Loucy (cell line): ENCODE measurements at regions not wholly inside any gene's neighbourhood (a gene's known extent, or its start where the extent isn't known, plus 50 kb on each side); places are given as distances from the start of the nearest gene placed in this dataset.

Source experiments
- EZH2phosphoT487 ChIP-seq: fragments of 200-600 bp; IDR thresholded peaks from 2 replicates; pipeline ENCODE4 v1.6.1; 2018; ENCODE audit warnings: antibody characterized with exemption, mild to moderate bottlenecking, moderate library complexity, borderline replicate concordance
- TF ChIP-seq, protein P1 (sequence below): fragments of 200-600 bp; sonication (generic); conservative IDR thresholded peaks from 2 replicates; pipeline ENCODE4 v1.5.1; 2014; ENCODE audit warnings: mild to moderate bottlenecking, antibody characterized with exemption, low read length

DNA sequence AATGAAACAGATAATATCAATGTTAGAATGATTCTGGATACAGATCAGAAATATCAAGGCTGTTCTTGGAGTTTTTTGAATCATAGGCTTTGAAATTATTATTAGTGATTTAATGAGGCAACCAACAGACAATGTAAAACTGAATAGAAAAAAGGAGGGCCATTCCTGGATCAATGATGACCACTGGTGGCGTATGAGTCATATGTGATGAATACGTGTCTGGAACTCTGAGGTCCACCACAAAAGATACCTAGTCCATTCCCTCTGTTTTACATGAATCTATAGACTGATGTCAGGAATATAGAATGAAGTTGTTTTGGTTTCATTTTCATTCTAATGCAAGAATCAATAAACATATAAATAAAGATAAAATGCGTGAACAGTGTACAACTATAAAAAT, 78.3 kb upstream of the RTL1 start:
- TF ChIP-seq, protein P1, sequence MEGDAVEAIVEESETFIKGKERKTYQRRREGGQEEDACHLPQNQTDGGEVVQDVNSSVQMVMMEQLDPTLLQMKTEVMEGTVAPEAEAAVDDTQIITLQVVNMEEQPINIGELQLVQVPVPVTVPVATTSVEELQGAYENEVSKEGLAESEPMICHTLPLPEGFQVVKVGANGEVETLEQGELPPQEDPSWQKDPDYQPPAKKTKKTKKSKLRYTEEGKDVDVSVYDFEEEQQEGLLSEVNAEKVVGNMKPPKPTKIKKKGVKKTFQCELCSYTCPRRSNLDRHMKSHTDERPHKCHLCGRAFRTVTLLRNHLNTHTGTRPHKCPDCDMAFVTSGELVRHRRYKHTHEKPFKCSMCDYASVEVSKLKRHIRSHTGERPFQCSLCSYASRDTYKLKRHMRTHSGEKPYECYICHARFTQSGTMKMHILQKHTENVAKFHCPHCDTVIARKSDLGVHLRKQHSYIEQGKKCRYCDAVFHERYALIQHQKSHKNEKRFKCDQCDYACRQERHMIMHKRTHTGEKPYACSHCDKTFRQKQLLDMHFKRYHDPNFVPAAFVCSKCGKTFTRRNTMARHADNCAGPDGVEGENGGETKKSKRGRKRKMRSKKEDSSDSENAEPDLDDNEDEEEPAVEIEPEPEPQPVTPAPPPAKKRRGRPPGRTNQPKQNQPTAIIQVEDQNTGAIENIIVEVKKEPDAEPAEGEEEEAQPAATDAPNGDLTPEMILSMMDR = no peak
- TF ChIP-seq EZH2phosphoT487 = no peak
